Aorta (tissue), 5 donors: ENCODE measurements at regions not wholly inside any gene's neighbourhood (a gene's known extent, or its start where the extent isn't known, plus 50 kb on each side); places are given as distances from the start of the nearest gene placed in this dataset.
A peak's percentile ranks its signal among the peaks of the same experiment; 100 is the strongest.

ENCODE experiments used
- ATAC-seq: fragments of 200-7000 bp; cut with Tn5 transposase; one replicate; pipeline ENCODE4 v1.9.1; 2022; ENCODE audit warnings: moderate library complexity; ENCODE audit not compliant: low FRiP score
- DNase-seq, 2 donors: peaks; one replicate each; pipeline ENCODE4 v3.0.0-alpha.2; 2020
- H3K27ac ChIP-seq, 2 donors: one replicate each; pipeline ENCODE4 v1.5.1; 2013; ENCODE audit warnings: low read length in 2 of 2, mild to moderate bottlenecking in 2 of 2, moderate library complexity in 2 of 2, control low read depth in 1 of 2, inconsistent platforms in 1 of 2, low read depth in 1 of 2
- H3K27me3 ChIP-seq, 2 donors: one replicate each; pipeline ENCODE4 v1.6.1; 2013; ENCODE audit warnings: control low read depth in 1 of 2, low read length in 1 of 2, mild to moderate bottlenecking in 1 of 2, moderate library complexity in 1 of 2; ENCODE audit not compliant: insufficient read depth in 2 of 2, control insufficient read depth in 1 of 2
- H3K36me3 ChIP-seq, 2 donors: one replicate each; pipeline ENCODE4 v1.6.1; 2013; ENCODE audit warnings: control low read depth in 1 of 2, low read length in 1 of 2, mild to moderate bottlenecking in 1 of 2; ENCODE audit not compliant: insufficient read depth in 2 of 2, control insufficient read depth in 1 of 2
- H3K4me1 ChIP-seq, 2 donors: one replicate each; pipeline ENCODE4 v1.6.1; 2013; ENCODE audit warnings: low read length in 2 of 2, control low read depth in 1 of 2, mild to moderate bottlenecking in 1 of 2, moderate library complexity in 1 of 2; ENCODE audit not compliant: insufficient read depth in 2 of 2, control insufficient read depth in 1 of 2
- H3K4me3 ChIP-seq, 2 donors: one replicate each; pipeline ENCODE4 v1.5.1; 2013; ENCODE audit warnings: low read length in 2 of 2, control low read depth in 1 of 2, mild to moderate bottlenecking in 1 of 2
- H3K9me3 ChIP-seq: one replicate; pipeline ENCODE4 v1.6.1; 2013; ENCODE audit warnings: mild to moderate bottlenecking, low read length; ENCODE audit not compliant: control insufficient read depth
- WGBS, 2 donors: extraction: QIAGEN DNeasy Blood & Tissue Kit; methylation state at CpG; one replicate each; pipeline ENCODE4 v1.1.7; 2013; 5-methylcytosine and 5-hydroxymethylcytosine counted together
- intact Hi-C, 2 donors: fragments of 100-400 bp; cut with DNase I; formaldehyde crosslinking; loops; one replicate each; pipeline versions ENCODE4 v1.14.2 to v1.15.0; 2022
- donor health status: healthy with polysubstance abuse.
- donor health status: Bipolar disorder and iron deficiency.
- donor health status: DM: no; HTN: no; CAD: no.
- donor health status: DM: no; HTN: no; CAD: no.
- donor health status: DM: yes; HTN: yes; CAD: no.

- intact Hi-C loops: loop anchor here (5.0 to 10.0 kb wide), 3 partner anchors 32 to 285 kb away; no protein-coding TSS in a partner anchor
- DNase-seq (no peak), ATAC-seq (no peak)
- H3K36me3 ChIP-seq: peaks cover 0 to under 1% of the 10 kb centered on the region in 2 donors
- no peaks in the 10 kb centered on the region for H3K9me3 ChIP-seq
- WGBS, 2 donors: 56 to 59% methylated on average over 15 to 16 of the region's 16 CpGs
- H3K4me1 ChIP-seq: no peaks in the 10 kb centered on the region
- H3K27me3 ChIP-seq: no peaks in the 10 kb centered on the region
- H3K4me3 ChIP-seq: no peak overlapping the region
- peak overlapping the region in 1 of 2 donors; percentile 68 for H3K27ac ChIP-seq
Observed at GRCh38 chr12:124389725-124390441, 95.0 kb downstream of the RFLNA start.

- Histone ChIP-seq H3K27ac (peak overlapping the region in 1 of 2 donors; percentile 95), H3K4me1 (no peaks in the 10 kb centered on the region), H3K36me3 (peaks cover 0 to 5% of the 10 kb centered on the region in 2 donors), H3K27me3 (no peaks in the 10 kb centered on the region), H3K4me3 (peak overlapping the region; percentile 19 to 46), H3K9me3 (no peaks in the 10 kb centered on the region)
- peak; percentile 82 for ATAC-seq
- peak; percentile 94 to 97 for DNase-seq
- 1 to 2% methylated on average over 35 to 39 of the region's 39 CpGs for WGBS, 2 donors
- intact Hi-C loops: loop anchor here (5.0 to 10.0 kb wide), 3 partner anchors 33 to 286 kb away; no protein-coding TSS in a partner anchor
Observed at GRCh38 chr12:124389138-124389724, 94.3 kb downstream of the RFLNA start.

- H3K4me1 ChIP-seq: no peaks in the 10 kb centered on the region
- H3K9me3 ChIP-seq: no peaks in the 10 kb centered on the region
- peaks cover 0 to 5% of the 10 kb centered on the region in 2 donors for H3K36me3 ChIP-seq
- DNase-seq (peak; percentile 93), ATAC-seq (peak; percentile 77)
- peak overlapping the region in 1 of 2 donors; percentile 95 for H3K27ac ChIP-seq
- no peaks in the 10 kb centered on the region for H3K27me3 ChIP-seq
- WGBS, 2 donors: 0 to 1% methylated on average over 26 to 39 of the region's 39 CpGs
- H3K4me3 ChIP-seq: peak overlapping the region; percentile 19 to 46
- intact Hi-C loops: loop anchor here (5.0 to 10.0 kb wide), 3 partner anchors 34 to 286 kb away; no protein-coding TSS in a partner anchor
Observed at GRCh38 chr12:124388679-124389137, 93.8 kb downstream of the RFLNA start.

- H3K27ac ChIP-seq: peak overlapping the region in 1 of 2 donors; percentile 28
- intact Hi-C loops: loop anchor here (5.0 to 10.0 kb wide), 3 partner anchors 34 to 287 kb away; no protein-coding TSS in a partner anchor
- H3K36me3 ChIP-seq: peaks cover 0 to 5% of the 10 kb centered on the region in 2 donors
- no peaks in the 10 kb centered on the region for H3K27me3 ChIP-seq
- H3K4me3 ChIP-seq: peak overlapping the region; percentile 10 to 33
- no peak for ATAC-seq
- WGBS, 2 donors: 4 to 7% methylated on average over 15 of the region's 15 CpGs
- no peaks in the 10 kb centered on the region for H3K4me1 ChIP-seq
- DNase-seq: no peak
- H3K9me3 ChIP-seq: no peaks in the 10 kb centered on the region
Observed at GRCh38 chr12:124388038-124388671, 93.3 kb downstream of the RFLNA start.

GRCh38 chr12:124387528-124387911 is 92.6 kb downstream of the RFLNA start:
- ATAC-seq (no peak), DNase-seq (no peak)
- peaks cover 0 to 5% of the 10 kb centered on the region in 2 donors for H3K36me3 ChIP-seq
- H3K27me3 ChIP-seq: no peaks in the 10 kb centered on the region
- intact Hi-C loops: loop anchor here (5.0 to 10.0 kb wide), 3 partner anchors 35 to 287 kb away; no protein-coding TSS in a partner anchor
- no peaks in the 10 kb centered on the region for H3K4me1 ChIP-seq
- H3K4me3 ChIP-seq: peak overlapping the region in 1 of 2 donors; percentile 16
- H3K9me3 ChIP-seq: no peaks in the 10 kb centered on the region
- H3K27ac ChIP-seq: peak overlapping the region in 1 of 2 donors; percentile 7
- WGBS, 2 donors: 2 to 6% methylated on average over 22 to 24 of the region's 24 CpGs

GRCh38 chr12:124386661-124387527 is 92.0 kb downstream of the RFLNA start:
- WGBS, 2 donors: 36 to 54% methylated on average over 20 to 23 of the region's 23 CpGs
- no peak for ATAC-seq
- Histone ChIP-seq H3K4me1 (no peaks in the 10 kb centered on the region), H3K36me3 (peaks cover 0 to 5% of the 10 kb centered on the region in 2 donors), H3K27ac (peak overlapping the region in 1 of 2 donors; percentile 14), H3K4me3 (no peak overlapping the region), H3K27me3 (no peaks in the 10 kb centered on the region), H3K9me3 (no peaks in the 10 kb centered on the region)
- intact Hi-C loops: loop anchor here (5.0 to 10.0 kb wide), 3 partner anchors 35 to 288 kb away; no protein-coding TSS in a partner anchor
- no peak for DNase-seq

- ATAC-seq (no peak), DNase-seq (no peak)
- Histone ChIP-seq H3K27ac (no peak overlapping the region), H3K4me3 (no peak overlapping the region), H3K4me1 (no peaks in the 10 kb centered on the region), H3K36me3 (peaks cover 0 to 5% of the 10 kb centered on the region in 2 donors), H3K27me3 (no peaks in the 10 kb centered on the region), H3K9me3 (no peaks in the 10 kb centered on the region)
- 65 to 84% methylated on average over 17 of the region's 17 CpGs for WGBS, 2 donors
- intact Hi-C loops: loop anchor here (5.0 to 10.0 kb wide), 3 partner anchors 36 to 289 kb away; no protein-coding TSS in a partner anchor
Observed at GRCh38 chr12:124386059-124386458, 91.2 kb downstream of the RFLNA start.
